ENCODE measurements at regions not wholly inside any gene's neighbourhood (a gene's known extent, or its start where the extent isn't known, plus 50 kb on each side); places are given as distances from the start of the nearest gene placed in this dataset.

GRCh38 chr2:52383541-52383940 is 1351.6 kb upstream of the NRXN1 start:
- TF ChIP-seq, protein P1, sequence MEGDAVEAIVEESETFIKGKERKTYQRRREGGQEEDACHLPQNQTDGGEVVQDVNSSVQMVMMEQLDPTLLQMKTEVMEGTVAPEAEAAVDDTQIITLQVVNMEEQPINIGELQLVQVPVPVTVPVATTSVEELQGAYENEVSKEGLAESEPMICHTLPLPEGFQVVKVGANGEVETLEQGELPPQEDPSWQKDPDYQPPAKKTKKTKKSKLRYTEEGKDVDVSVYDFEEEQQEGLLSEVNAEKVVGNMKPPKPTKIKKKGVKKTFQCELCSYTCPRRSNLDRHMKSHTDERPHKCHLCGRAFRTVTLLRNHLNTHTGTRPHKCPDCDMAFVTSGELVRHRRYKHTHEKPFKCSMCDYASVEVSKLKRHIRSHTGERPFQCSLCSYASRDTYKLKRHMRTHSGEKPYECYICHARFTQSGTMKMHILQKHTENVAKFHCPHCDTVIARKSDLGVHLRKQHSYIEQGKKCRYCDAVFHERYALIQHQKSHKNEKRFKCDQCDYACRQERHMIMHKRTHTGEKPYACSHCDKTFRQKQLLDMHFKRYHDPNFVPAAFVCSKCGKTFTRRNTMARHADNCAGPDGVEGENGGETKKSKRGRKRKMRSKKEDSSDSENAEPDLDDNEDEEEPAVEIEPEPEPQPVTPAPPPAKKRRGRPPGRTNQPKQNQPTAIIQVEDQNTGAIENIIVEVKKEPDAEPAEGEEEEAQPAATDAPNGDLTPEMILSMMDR (IDR thresholded peaks at IDR 0.05; ENCODE audit: insufficient read depth, low read length, poor library complexity, severe bottlenecking): no peak
- no peak for TF ChIP-seq EZH2phosphoT487 (conservative IDR thresholded peaks at IDR 0.05; ENCODE audit: low read length)

All from SU-DHL-6 (cell line).